Liver (tissue), 8 donors: ENCODE measurements at regions not wholly inside any gene's neighbourhood (a gene's known extent, or its start where the extent isn't known, plus 50 kb on each side); places are given as distances from the start of the nearest gene placed in this dataset.

Experiments used
- DNase-seq: peaks from one replicate; pipeline ENCODE4 v3.0.0-alpha.2; 2017; ENCODE audit warnings: low spot score
- H3K27ac ChIP-seq, 2 donors: one replicate each; pipeline ENCODE4 v1.7.0; 2013; ENCODE audit warnings: inconsistent platforms in 2 of 2, low read length in 2 of 2, control low read depth in 1 of 2, low read depth in 1 of 2, mild to moderate bottlenecking in 1 of 2
- H3K27me3 ChIP-seq, 4 donors: one replicate each; pipeline versions ENCODE4 v1.6.1 to v1.7.0; 2013; ENCODE audit warnings: low read length in 3 of 4, inconsistent platforms in 1 of 4, mild to moderate bottlenecking in 1 of 4, moderate library complexity in 1 of 4; ENCODE audit not compliant: control insufficient read depth in 4 of 4, insufficient read depth in 4 of 4
- H3K36me3 ChIP-seq, 4 donors: one replicate each; pipeline versions ENCODE4 v1.6.1 to v1.7.0; 2013; ENCODE audit warnings: low read length in 3 of 4, mild to moderate bottlenecking in 3 of 4, low read depth in 1 of 4, moderate library complexity in 1 of 4; ENCODE audit not compliant: control insufficient read depth in 4 of 4, insufficient read depth in 3 of 4
- H3K4me1 ChIP-seq, 4 donors: one replicate each; pipeline versions ENCODE4 v1.6.1 to v1.7.0; 2013; ENCODE audit warnings: low read length in 3 of 4, mild to moderate bottlenecking in 3 of 4, moderate library complexity in 1 of 4; ENCODE audit not compliant: control insufficient read depth in 4 of 4, insufficient read depth in 4 of 4
- H3K4me3 ChIP-seq, 3 donors: one replicate each; pipeline versions ENCODE4 v1.6.1 to v1.7.0; 2013; ENCODE audit warnings: low read length in 3 of 3, control low read depth in 1 of 3, low read depth in 1 of 3, mild to moderate bottlenecking in 1 of 3
- H3K9ac ChIP-seq, 2 donors: one replicate each; pipeline ENCODE4 v1.7.0; 2013; ENCODE audit warnings: low read length in 2 of 2, mild to moderate bottlenecking in 2 of 2, moderate library complexity in 2 of 2, control low read depth in 1 of 2, low read depth in 1 of 2
- H3K9me3 ChIP-seq, 4 donors: one replicate each; pipeline versions ENCODE4 v1.6.1 to v1.7.0; 2013; ENCODE audit warnings: low read length in 3 of 4; ENCODE audit not compliant: control insufficient read depth in 4 of 4
- EGR1 ChIP-seq, 2 donors: IDR thresholded peaks; 2 replicates each; pipeline ENCODE4 v1.6.1; 2016 to 2018; ENCODE audit warnings: antibody characterized with exemption in 2 of 2, low read depth in 2 of 2
- FOXA1 ChIP-seq: IDR thresholded peaks from 2 replicates; pipeline ENCODE4 v1.6.1; 2016; ENCODE audit warnings: antibody characterized with exemption
- FOXA2 ChIP-seq: IDR thresholded peaks from 2 replicates; pipeline ENCODE4 v1.6.1; 2016; ENCODE audit warnings: antibody characterized with exemption
- GABPA ChIP-seq, 2 donors: IDR thresholded peaks in 1 of 2; conservative IDR thresholded peaks in 1 of 2; 2 replicates each; pipeline ENCODE4 v1.6.1; 2016; ENCODE audit warnings: antibody characterized with exemption in 2 of 2, mild to moderate bottlenecking in 1 of 2, moderate library complexity in 1 of 2
- HNF4A ChIP-seq, 2 donors: conservative IDR thresholded peaks; 2 replicates each; pipeline ENCODE4 v1.6.1; 2016; ENCODE audit warnings: antibody characterized with exemption in 2 of 2, mild to moderate bottlenecking in 2 of 2
- HNF4G ChIP-seq: IDR thresholded peaks from 2 replicates; pipeline ENCODE4 v1.6.1; 2016; ENCODE audit warnings: antibody characterized with exemption
- JUND ChIP-seq, 2 donors: IDR thresholded peaks; 2 replicates each; pipeline ENCODE4 v1.6.1; 2016; ENCODE audit warnings: antibody characterized with exemption in 2 of 2
- NR2F2 ChIP-seq: IDR thresholded peaks from 2 replicates; pipeline ENCODE4 v1.6.1; 2016; ENCODE audit warnings: antibody characterized with exemption
- RAD21 ChIP-seq, 2 donors: IDR thresholded peaks; 2 replicates each; pipeline ENCODE4 v1.6.1; 2016; ENCODE audit warnings: antibody characterized with exemption in 2 of 2, mild to moderate bottlenecking in 2 of 2
- RXRA ChIP-seq, 2 donors: IDR thresholded peaks; 2 replicates each; pipeline ENCODE4 v1.6.1; 2017 to 2018; ENCODE audit warnings: antibody characterized with exemption in 2 of 2, mild to moderate bottlenecking in 1 of 2
- SP1 ChIP-seq: IDR thresholded peaks from 2 replicates; pipeline ENCODE4 v1.6.1; 2018; ENCODE audit warnings: antibody characterized with exemption, mild to moderate bottlenecking
- TAF1 ChIP-seq: conservative IDR thresholded peaks from 2 replicates; pipeline ENCODE4 v1.6.1; 2016; ENCODE audit warnings: antibody characterized with exemption, mild to moderate bottlenecking
- YY1 ChIP-seq: IDR thresholded peaks from 2 replicates; pipeline ENCODE4 v1.6.1; 2016; ENCODE audit warnings: antibody characterized with exemption, mild to moderate bottlenecking
- WGBS: extraction: QIAGEN DNeasy Blood & Tissue Kit; methylation state at CpG from one replicate; pipeline ENCODE4 v1.1.7; 2013; 5-methylcytosine and 5-hydroxymethylcytosine counted together
- TF ChIP-seq, protein P1 (sequence below): IDR thresholded peaks from 2 replicates; pipeline ENCODE4 v1.6.1; 2016; ENCODE audit warnings: antibody characterized with exemption
- TF ChIP-seq, protein P2 (sequence below): fragments of 150-350 bp; IDR thresholded peaks from 2 replicates; pipeline ENCODE4 v1.5.1; 2017; ENCODE audit warnings: improper control_type of control experiment, low read depth, low read length; ENCODE audit not compliant: missing input control
- TF ChIP-seq, protein P3 (sequence below): IDR thresholded peaks from 2 replicates; pipeline ENCODE4 v1.6.1; 2016; ENCODE audit warnings: antibody characterized with exemption, mild to moderate bottlenecking
- TF ChIP-seq, protein P4 (sequence below): IDR thresholded peaks from 2 replicates; pipeline ENCODE4 v1.6.1; 2016; ENCODE audit warnings: antibody characterized with exemption
- TF ChIP-seq, protein P5 (sequence below): IDR thresholded peaks from 2 replicates; pipeline ENCODE4 v1.6.1; 2016; ENCODE audit warnings: antibody characterized with exemption
- donor health status: healthy.
- donor health status: healthy.
- donor health status: healthy.
- donor health status: healthy.
- donor health status: healthy.

DNA sequence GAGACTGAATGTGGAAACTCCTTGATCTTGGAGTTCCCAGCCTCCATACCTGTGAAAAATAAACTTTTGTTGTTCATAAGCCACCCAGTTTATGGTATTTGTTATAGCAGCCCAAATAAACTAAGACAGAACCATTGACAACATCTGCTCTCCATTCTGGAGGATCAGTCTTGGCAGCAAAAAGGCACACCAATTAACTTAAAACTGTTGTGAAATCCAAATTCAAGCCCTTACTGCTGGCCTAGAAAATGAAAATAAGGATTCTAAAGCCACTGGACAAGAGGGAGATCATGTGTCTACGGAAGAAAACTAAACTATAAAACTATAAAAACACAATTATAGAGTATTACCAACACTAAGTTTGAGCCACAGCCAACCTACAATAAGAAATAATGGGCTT, 172.1 kb upstream of the RNPC3 start (continued):
- TF ChIP-seq HNF4G (no peak), FOXA2 (no peak), RAD21 (IDR thresholded peaks at IDR 0.05) (no peak), GABPA (IDR thresholded peaks at IDR 0.05 in 1 of 2, conservative IDR thresholded peaks at IDR 0.05 in 1 of 2) (no peak), FOXA1 (no peak)
- TF ChIP-seq, protein P1, sequence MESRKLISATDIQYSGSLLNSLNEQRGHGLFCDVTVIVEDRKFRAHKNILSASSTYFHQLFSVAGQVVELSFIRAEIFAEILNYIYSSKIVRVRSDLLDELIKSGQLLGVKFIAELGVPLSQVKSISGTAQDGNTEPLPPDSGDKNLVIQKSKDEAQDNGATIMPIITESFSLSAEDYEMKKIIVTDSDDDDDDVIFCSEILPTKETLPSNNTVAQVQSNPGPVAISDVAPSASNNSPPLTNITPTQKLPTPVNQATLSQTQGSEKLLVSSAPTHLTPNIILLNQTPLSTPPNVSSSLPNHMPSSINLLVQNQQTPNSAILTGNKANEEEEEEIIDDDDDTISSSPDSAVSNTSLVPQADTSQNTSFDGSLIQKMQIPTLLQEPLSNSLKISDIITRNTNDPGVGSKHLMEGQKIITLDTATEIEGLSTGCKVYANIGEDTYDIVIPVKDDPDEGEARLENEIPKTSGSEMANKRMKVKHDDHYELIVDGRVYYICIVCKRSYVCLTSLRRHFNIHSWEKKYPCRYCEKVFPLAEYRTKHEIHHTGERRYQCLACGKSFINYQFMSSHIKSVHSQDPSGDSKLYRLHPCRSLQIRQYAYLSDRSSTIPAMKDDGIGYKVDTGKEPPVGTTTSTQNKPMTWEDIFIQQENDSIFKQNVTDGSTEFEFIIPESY, result no peak

DNA sequence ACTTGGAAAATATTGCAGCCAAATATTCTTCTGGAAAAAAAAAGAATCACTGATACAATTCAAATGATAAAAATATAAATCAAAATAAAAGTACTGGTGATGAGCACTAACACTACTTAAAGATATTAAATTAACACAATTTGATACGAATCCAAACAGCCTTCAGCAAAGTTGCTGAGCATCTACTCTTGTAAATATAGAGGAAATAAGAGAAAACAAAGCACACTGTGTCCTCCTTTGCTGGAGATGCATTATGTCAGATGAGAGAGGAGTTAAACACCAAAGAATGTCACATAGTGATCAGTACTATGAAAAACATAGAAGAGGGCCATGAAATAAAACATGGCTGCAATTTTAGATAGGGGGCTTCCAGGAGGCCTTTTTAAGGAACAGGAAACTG, 177.4 kb upstream of the RNPC3 start:
- Histone ChIP-seq H3K4me3 (no peak overlapping the region), H3K36me3 (no peaks in the 10 kb centered on the region), H3K4me1 (no peaks in the 10 kb centered on the region), H3K27me3 (no peaks in the 10 kb centered on the region), H3K27ac (no peak overlapping the region), H3K9ac (no peak overlapping the region), H3K9me3 (no peaks in the 10 kb centered on the region)
- TF ChIP-seq, protein P2, sequence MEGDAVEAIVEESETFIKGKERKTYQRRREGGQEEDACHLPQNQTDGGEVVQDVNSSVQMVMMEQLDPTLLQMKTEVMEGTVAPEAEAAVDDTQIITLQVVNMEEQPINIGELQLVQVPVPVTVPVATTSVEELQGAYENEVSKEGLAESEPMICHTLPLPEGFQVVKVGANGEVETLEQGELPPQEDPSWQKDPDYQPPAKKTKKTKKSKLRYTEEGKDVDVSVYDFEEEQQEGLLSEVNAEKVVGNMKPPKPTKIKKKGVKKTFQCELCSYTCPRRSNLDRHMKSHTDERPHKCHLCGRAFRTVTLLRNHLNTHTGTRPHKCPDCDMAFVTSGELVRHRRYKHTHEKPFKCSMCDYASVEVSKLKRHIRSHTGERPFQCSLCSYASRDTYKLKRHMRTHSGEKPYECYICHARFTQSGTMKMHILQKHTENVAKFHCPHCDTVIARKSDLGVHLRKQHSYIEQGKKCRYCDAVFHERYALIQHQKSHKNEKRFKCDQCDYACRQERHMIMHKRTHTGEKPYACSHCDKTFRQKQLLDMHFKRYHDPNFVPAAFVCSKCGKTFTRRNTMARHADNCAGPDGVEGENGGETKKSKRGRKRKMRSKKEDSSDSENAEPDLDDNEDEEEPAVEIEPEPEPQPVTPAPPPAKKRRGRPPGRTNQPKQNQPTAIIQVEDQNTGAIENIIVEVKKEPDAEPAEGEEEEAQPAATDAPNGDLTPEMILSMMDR, result no peak
- TF ChIP-seq FOXA2 (no peak), RAD21 (IDR thresholded peaks at IDR 0.05) (no peak), NR2F2 (no peak), HNF4G (no peak), YY1 (no peak), GABPA (IDR thresholded peaks at IDR 0.05 in 1 of 2, conservative IDR thresholded peaks at IDR 0.05 in 1 of 2) (no peak), FOXA1 (no peak), RXRA (IDR thresholded peaks at IDR 0.05) (no peak), TAF1 (no peak), EGR1 (IDR thresholded peaks at IDR 0.05; ENCODE audit: low read depth in 2 of 2) (no peak), HNF4A (conservative IDR thresholded peaks at IDR 0.05) (no peak), JUND (IDR thresholded peaks at IDR 0.05) (no peak), SP1 (no peak)
- TF ChIP-seq, protein P3, sequence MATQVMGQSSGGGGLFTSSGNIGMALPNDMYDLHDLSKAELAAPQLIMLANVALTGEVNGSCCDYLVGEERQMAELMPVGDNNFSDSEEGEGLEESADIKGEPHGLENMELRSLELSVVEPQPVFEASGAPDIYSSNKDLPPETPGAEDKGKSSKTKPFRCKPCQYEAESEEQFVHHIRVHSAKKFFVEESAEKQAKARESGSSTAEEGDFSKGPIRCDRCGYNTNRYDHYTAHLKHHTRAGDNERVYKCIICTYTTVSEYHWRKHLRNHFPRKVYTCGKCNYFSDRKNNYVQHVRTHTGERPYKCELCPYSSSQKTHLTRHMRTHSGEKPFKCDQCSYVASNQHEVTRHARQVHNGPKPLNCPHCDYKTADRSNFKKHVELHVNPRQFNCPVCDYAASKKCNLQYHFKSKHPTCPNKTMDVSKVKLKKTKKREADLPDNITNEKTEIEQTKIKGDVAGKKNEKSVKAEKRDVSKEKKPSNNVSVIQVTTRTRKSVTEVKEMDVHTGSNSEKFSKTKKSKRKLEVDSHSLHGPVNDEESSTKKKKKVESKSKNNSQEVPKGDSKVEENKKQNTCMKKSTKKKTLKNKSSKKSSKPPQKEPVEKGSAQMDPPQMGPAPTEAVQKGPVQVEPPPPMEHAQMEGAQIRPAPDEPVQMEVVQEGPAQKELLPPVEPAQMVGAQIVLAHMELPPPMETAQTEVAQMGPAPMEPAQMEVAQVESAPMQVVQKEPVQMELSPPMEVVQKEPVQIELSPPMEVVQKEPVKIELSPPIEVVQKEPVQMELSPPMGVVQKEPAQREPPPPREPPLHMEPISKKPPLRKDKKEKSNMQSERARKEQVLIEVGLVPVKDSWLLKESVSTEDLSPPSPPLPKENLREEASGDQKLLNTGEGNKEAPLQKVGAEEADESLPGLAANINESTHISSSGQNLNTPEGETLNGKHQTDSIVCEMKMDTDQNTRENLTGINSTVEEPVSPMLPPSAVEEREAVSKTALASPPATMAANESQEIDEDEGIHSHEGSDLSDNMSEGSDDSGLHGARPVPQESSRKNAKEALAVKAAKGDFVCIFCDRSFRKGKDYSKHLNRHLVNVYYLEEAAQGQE, result no peak
- TF ChIP-seq, protein P4, sequence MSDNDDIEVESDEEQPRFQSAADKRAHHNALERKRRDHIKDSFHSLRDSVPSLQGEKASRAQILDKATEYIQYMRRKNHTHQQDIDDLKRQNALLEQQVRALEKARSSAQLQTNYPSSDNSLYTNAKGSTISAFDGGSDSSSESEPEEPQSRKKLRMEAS, result no peak
- TF ChIP-seq, protein P1, result no peak
- TF ChIP-seq, protein P5, sequence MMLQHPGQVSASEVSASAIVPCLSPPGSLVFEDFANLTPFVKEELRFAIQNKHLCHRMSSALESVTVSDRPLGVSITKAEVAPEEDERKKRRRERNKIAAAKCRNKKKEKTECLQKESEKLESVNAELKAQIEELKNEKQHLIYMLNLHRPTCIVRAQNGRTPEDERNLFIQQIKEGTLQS, result no peak
- no peak for DNase-seq
- WGBS, result 36% methylated on average over 1 of the region's 1 CpG
